PC-3 (cell line): ENCODE measurements at regions not wholly inside any gene's neighbourhood (a gene's known extent, or its start where the extent isn't known, plus 50 kb on each side); places are given as distances from the start of the nearest gene placed in this dataset.

Experiments used
- ATAC-seq: fragments of 200-7000 bp; cut with Tn5 transposase; 2 replicates; pipeline ENCODE4 v1.9.1; 2020; ENCODE audit warnings: mild to moderate bottlenecking, moderate library complexity
- BruUV-seq: library from RNA; stranded (reverse); fragments of 400-500 nt; replicated peaks from 2 replicates; lab custom pipeline; 2021; lab: Mats Ljungman, UMichigan
- CTCF ChIA-PET: fragments of 300-600 bp; sonication (Branson Sonifier 250); formaldehyde crosslinking; loops from one replicate; lab custom pipeline; 2022; ENCODE audit warnings: antibody characterized with exemption; lab: Charles Lee
- POLR2A ChIA-PET: fragments of 300-600 bp; sonication (Branson Sonifier 250); formaldehyde crosslinking; loops from one replicate; lab custom pipeline; 2022; ENCODE audit warnings: antibody characterized with exemption; ENCODE audit not compliant: unreplicated experiment; lab: Charles Lee
- DNase-seq: peaks from one replicate; pipeline ENCODE4 v3.0.0-alpha.2; 2015
- H2AFZ ChIP-seq: fragments of 300-600 bp; sonication (generic); 2 replicates; pipeline ENCODE4 v1.6.0; 2016; ENCODE audit warnings: antibody characterized with exemption, low read length
- H3F3A ChIP-seq: fragments of 300-600 bp; sonication (generic); one replicate; pipeline ENCODE4 v1.6.0; 2017; ENCODE audit warnings: antibody characterized with exemption, low read length, control low read depth, mild to moderate bottlenecking; ENCODE audit not compliant: unreplicated experiment
- H3K27ac ChIP-seq: fragments of 300-600 bp; sonication (generic); 2 replicates; pipeline ENCODE4 v1.5.1; 2016; ENCODE audit warnings: mild to moderate bottlenecking, low read length
- H3K27me3 ChIP-seq: fragments of 300-600 bp; sonication (generic); 2 replicates; pipeline ENCODE4 v1.6.1; 2016; ENCODE audit warnings: low read length, mixed read lengths
- H3K36me3 ChIP-seq: fragments of 300-600 bp; sonication (generic); 2 replicates; pipeline ENCODE4 v1.6.1; 2016; ENCODE audit warnings: low read depth, mixed run types, low read length, mixed read lengths
- H3K4me1 ChIP-seq: fragments of 300-600 bp; sonication (generic); 2 replicates; pipeline ENCODE4 v1.5.1; 2016; ENCODE audit warnings: low read length; ENCODE audit not compliant: insufficient read depth
- H3K4me2 ChIP-seq: fragments of 300-600 bp; sonication (generic); 2 replicates; pipeline ENCODE4 v1.6.0; 2016; ENCODE audit warnings: low read length
- H3K4me3 ChIP-seq: fragments of 300-600 bp; sonication (generic); 2 replicates; pipeline ENCODE4 v1.5.1; 2016; ENCODE audit warnings: mild to moderate bottlenecking, low read length, mixed read lengths
- H3K79me2 ChIP-seq: fragments of 300-600 bp; sonication (generic); 2 replicates; pipeline ENCODE4 v1.6.1; 2017; ENCODE audit warnings: low read length, mixed read lengths
- H3K9ac ChIP-seq: fragments of 300-600 bp; sonication (generic); 2 replicates; pipeline ENCODE4 v1.6.0; 2016; ENCODE audit warnings: mild to moderate bottlenecking, low read length
- H3K9me2 ChIP-seq: fragments of 300-600 bp; sonication (generic); replicated peaks from 2 replicates; pipeline ENCODE4 v1.6.1; 2016; ENCODE audit warnings: mixed run types, low read length, mixed read lengths
- H3K9me3 ChIP-seq: fragments of 300-600 bp; sonication (generic); 2 replicates; pipeline ENCODE4 v1.6.1; 2016; ENCODE audit warnings: low read length, mixed read lengths
- H4K20me1 ChIP-seq: fragments of 300-600 bp; sonication (generic); 2 replicates; pipeline ENCODE4 v1.6.1; 2016; ENCODE audit warnings: low read length, mixed read lengths
- CTCF ChIP-seq: fragments of 300-600 bp; sonication (generic); conservative IDR thresholded peaks from 2 replicates; pipeline ENCODE4 v1.5.1; 2017; ENCODE audit warnings: antibody characterized with exemption, low read depth, mild to moderate bottlenecking, low read length
- EZH2 ChIP-seq: fragments of 300-600 bp; sonication (generic); IDR thresholded peaks from one replicate; pipeline ENCODE4 v1.6.1; 2017; ENCODE audit warnings: antibody characterized with exemption, mild to moderate bottlenecking, low read length; ENCODE audit not compliant: unreplicated experiment
- EZH2phosphoT487 ChIP-seq: fragments of 300-600 bp; sonication (generic); IDR thresholded peaks from 2 replicates; pipeline ENCODE4 v1.6.1; 2018; ENCODE audit warnings: mild to moderate bottlenecking, antibody characterized with exemption, low read length, borderline replicate concordance
- intact Hi-C: fragments of 100-400 bp; cut with micrococcal nuclease; formaldehyde crosslinking; loops from 2 replicates; pipeline ENCODE4 v1.9.0; 2023

DNA sequence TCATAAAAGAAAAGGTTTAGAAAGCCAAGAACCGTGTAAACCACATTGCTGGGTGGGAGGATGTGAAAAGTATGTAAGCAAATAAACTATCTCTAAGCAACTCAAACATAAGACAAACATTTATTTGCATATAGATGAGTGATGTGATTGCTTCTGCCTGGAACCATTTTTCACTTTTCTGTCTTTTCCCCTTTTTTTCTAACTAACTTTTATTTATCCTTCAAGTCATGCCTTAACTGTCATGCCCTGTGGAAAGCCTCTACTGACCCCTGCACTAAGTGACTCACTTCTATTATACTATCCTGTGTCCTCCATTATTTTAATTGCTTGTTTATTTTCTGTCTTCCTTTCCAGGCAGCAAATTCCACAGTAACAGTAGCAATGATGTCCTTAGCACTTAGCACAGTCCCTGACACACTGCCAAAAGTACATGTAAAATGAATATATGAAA, 87.5 kb upstream of the CTAGE1 start:
- TF ChIP-seq EZH2phosphoT487, result no peak
- TF ChIP-seq EZH2, result no peak
- no peak for TF ChIP-seq CTCF
- peak; percentile 74 for ATAC-seq
- no TSS peak for BruUV-seq

DNA sequence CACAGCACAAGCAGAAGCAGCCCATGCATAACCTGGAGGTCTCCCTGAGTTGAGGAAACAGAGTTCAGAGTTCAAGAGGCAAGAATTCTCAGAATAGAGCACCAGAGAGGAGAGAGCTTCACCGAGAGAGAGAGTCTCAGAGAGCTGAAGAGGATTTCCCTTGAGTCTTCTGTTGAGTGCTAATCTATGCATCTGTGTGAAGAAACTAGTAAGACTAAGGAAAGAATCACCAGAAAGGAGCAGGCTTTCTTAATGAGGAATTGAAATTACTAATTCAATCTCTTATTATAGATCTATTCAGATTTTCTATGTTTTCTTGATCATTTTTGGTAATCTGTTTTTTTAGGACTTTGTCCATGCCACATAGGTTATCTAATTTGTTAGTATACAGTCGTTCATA, 89.3 kb upstream of the CTAGE1 start:
- BruUV-seq, result no TSS peak
- intact Hi-C loops, result loop anchor here (10.0 kb wide), 1 partner anchor 72 kb away; no protein-coding TSS in a partner anchor
- ATAC-seq, result no peak

More for the DNA sequence above, 87.5 kb upstream of the CTAGE1 start:
- Histone ChIP-seq H3K27me3 (no peaks in the 10 kb centered on the region), H3K9ac (peak overlapping the region; percentile 58), H3K4me1 (peaks cover 20% of the 10 kb centered on the region), H3K4me2 (peak overlapping the region; percentile 57), H3F3A (peaks cover 9% of the 10 kb centered on the region), H4K20me1 (no peaks in the 10 kb centered on the region), H3K4me3 (no peak overlapping the region), H3K36me3 (no peaks in the 10 kb centered on the region), H3K27ac (peak overlapping the region; percentile 93), H3K9me2 (no peaks in the 10 kb centered on the region; the same call in 1 of the 2 replicates), H2AFZ (no peak overlapping the region), H3K9me3 (no peaks in the 10 kb centered on the region), H3K79me2 (no peaks in the 10 kb centered on the region)
- intact Hi-C loops, result loop anchor here (1.0 to 10.0 kb wide), 3 partner anchors 37 to 70 kb away; no protein-coding TSS in a partner anchor
- DNase-seq, result peak; percentile 55
- CTCF ChIA-PET, result no interaction called here
- POLR2A ChIA-PET, result no interaction called here

More for the DNA sequence above, 89.3 kb upstream of the CTAGE1 start:
- Histone ChIP-seq H2AFZ (no peak overlapping the region), H3K79me2 (no peaks in the 10 kb centered on the region), H3K27me3 (no peaks in the 10 kb centered on the region), H3F3A (peaks cover 9% of the 10 kb centered on the region), H3K4me1 (peaks cover 20% of the 10 kb centered on the region), H3K9me3 (no peaks in the 10 kb centered on the region), H3K4me3 (no peak overlapping the region), H4K20me1 (no peaks in the 10 kb centered on the region), H3K9me2 (no peaks in the 10 kb centered on the region; the same call in 1 of the 2 replicates), H3K27ac (no peak overlapping the region), H3K9ac (no peak overlapping the region), H3K36me3 (no peaks in the 10 kb centered on the region), H3K4me2 (no peak overlapping the region)
- TF ChIP-seq EZH2phosphoT487 (no peak), CTCF (no peak), EZH2 (no peak)
- DNase-seq, result no peak
- ChIA-PET CTCF (no interaction called here), POLR2A (no interaction called here)
